ENCODE measurements at regions not wholly inside any gene's neighbourhood (a gene's known extent, or its start where the extent isn't known, plus 50 kb on each side); places are given as distances from the start of the nearest gene placed in this dataset.
"Not testable (repeated sequence)": the region's sequence is repeated elsewhere in the genome, so short reads cannot be mapped to it uniquely, and the experiment has no call there.

DNA sequence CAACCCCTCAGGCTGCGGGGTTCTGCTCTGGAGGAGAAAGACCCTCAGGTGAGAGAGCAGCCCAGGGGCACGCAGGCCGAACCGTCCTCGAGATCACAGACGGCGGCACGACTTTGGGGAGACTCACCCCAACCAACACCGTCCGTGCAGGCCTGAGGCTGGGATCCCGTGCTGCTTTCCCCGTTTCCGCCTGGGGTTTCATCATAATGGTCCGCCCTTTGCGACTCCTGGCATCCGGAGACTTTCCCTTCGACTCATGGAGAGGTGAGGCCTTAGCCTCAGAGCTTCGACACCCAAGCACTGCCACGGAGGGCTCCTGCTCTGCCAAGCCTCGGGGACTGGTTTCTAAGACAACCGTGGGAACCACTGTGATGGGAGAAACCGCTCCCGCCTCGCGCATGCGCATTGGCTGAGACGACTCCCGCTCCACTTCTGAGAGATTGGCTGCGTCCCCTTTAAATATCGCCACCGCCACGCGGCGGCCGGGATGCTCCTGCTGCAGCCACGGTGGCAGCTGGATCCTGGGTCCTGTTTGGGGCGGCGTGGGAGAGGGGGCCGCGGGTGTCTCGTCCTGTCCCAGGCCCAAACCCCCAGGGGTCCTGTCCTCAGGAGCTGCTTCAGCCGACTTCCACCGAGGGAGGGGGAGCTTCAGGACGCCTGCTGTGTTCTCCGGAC, 480.1 kb downstream of the SPATA31A7 start:
- TF ChIP-seq POLR2A (IDR thresholded peaks at IDR 0.05; ENCODE audit: extremely low read depth, insufficient read length), result not testable (repeated sequence)
- TF ChIP-seq, protein P1, sequence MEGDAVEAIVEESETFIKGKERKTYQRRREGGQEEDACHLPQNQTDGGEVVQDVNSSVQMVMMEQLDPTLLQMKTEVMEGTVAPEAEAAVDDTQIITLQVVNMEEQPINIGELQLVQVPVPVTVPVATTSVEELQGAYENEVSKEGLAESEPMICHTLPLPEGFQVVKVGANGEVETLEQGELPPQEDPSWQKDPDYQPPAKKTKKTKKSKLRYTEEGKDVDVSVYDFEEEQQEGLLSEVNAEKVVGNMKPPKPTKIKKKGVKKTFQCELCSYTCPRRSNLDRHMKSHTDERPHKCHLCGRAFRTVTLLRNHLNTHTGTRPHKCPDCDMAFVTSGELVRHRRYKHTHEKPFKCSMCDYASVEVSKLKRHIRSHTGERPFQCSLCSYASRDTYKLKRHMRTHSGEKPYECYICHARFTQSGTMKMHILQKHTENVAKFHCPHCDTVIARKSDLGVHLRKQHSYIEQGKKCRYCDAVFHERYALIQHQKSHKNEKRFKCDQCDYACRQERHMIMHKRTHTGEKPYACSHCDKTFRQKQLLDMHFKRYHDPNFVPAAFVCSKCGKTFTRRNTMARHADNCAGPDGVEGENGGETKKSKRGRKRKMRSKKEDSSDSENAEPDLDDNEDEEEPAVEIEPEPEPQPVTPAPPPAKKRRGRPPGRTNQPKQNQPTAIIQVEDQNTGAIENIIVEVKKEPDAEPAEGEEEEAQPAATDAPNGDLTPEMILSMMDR (IDR thresholded peaks at IDR 0.05; ENCODE audit: low read depth, low read length), result not testable (repeated sequence)
